ENCODE measurements at regions not wholly inside any gene's neighbourhood (a gene's known extent, or its start where the extent isn't known, plus 50 kb on each side); places are given as distances from the start of the nearest gene placed in this dataset.
"Not testable (repeated sequence)": the region's sequence is repeated elsewhere in the genome, so short reads cannot be mapped to it uniquely, and the experiment has no call there.

GRCh38 chr21:13854638-13855037, 245.1 kb downstream of the POTED start:
- peaks cover 2% of the 10 kb centered on the region for H3K9me3 ChIP-seq (ENCODE audit: control insufficient read depth, low read depth, low read length)
- H4K20me1 ChIP-seq (ENCODE audit: control insufficient read depth, extremely low read depth, insufficient read depth, low read length), result no peaks in the 10 kb centered on the region
- H2AFZ ChIP-seq (ENCODE audit: control insufficient read depth, low read length), result no peak overlapping the region
- no peak for TF ChIP-seq CTCF (optimal IDR thresholded peaks at IDR 0.05 in 1 of 3, IDR thresholded peaks at IDR 0.05 in 1 of 3, conservative IDR thresholded peaks at IDR 0.05 in 1 of 3; ENCODE audit: extremely low read depth in 1 of 3, insufficient read depth in 2 of 3, low read length in 3 of 3)
- no peak for TF ChIP-seq EZH2 (IDR thresholded peaks at IDR 0.05; ENCODE audit: low read length)
- dilution Hi-C loops (cut with MboI; ENCODE audit: extremely low pct_ligation_motif_present, low sequenced_read_pairs), result no loop called here
- H3K4me1 ChIP-seq (ENCODE audit: control insufficient read depth, extremely low read depth, insufficient read depth, low read length), result no peaks in the 10 kb centered on the region
- H3K27me3 ChIP-seq (ENCODE audit: control insufficient read depth, extremely low read depth, insufficient read depth, low read length), result no peaks in the 10 kb centered on the region
- FAIRE-seq (no peak), DNase-seq (ENCODE audit: low read depth, low spot score) (no peak)
- no peaks in the 10 kb centered on the region for H3K36me3 ChIP-seq (ENCODE audit: control insufficient read depth in 2 of 2, extremely low read depth in 1 of 2, insufficient read depth in 2 of 2, low read length in 2 of 2)
- H3K4me3 ChIP-seq (ENCODE audit: control insufficient read depth in 2 of 3, extremely low read depth in 1 of 3, insufficient read depth in 2 of 3, low read depth in 1 of 3, low read length in 3 of 3), result no peak overlapping the region
- no peaks in the 10 kb centered on the region for H3K79me2 ChIP-seq (ENCODE audit: control insufficient read depth, insufficient read depth, low read length)
- H3K9me1 ChIP-seq (ENCODE audit: control insufficient read depth, extremely low read depth, insufficient read depth, low read length), result no peaks in the 10 kb centered on the region
- no peak overlapping the region for H3K27ac ChIP-seq (ENCODE audit: control insufficient read depth, insufficient read depth, low read length)
- H3K4me2 ChIP-seq (ENCODE audit: control insufficient read depth, extremely low read depth, insufficient read depth, low read depth, low read length), result no peak overlapping the region
- H3K9ac ChIP-seq (ENCODE audit: control insufficient read depth, extremely low read depth, insufficient read depth, low read length), result no peak overlapping the region

GRCh38 chr21:13850808-13851207, 241.2 kb downstream of the POTED start:
- H3K36me3 ChIP-seq (ENCODE audit: control insufficient read depth in 2 of 2, extremely low read depth in 1 of 2, insufficient read depth in 2 of 2, low read length in 2 of 2); H3K9me3 ChIP-seq (ENCODE audit: control insufficient read depth, low read depth, low read length); H3K4me2 ChIP-seq (ENCODE audit: control insufficient read depth, extremely low read depth, insufficient read depth, low read depth, low read length); H3K9ac ChIP-seq (ENCODE audit: control insufficient read depth, extremely low read depth, insufficient read depth, low read length); H4K20me1 ChIP-seq (ENCODE audit: control insufficient read depth, extremely low read depth, insufficient read depth, low read length); H3K27ac ChIP-seq (ENCODE audit: control insufficient read depth, insufficient read depth, low read length); H3K4me1 ChIP-seq (ENCODE audit: control insufficient read depth, extremely low read depth, insufficient read depth, low read length); H3K9me1 ChIP-seq (ENCODE audit: control insufficient read depth, extremely low read depth, insufficient read depth, low read length); H3K27me3 ChIP-seq (ENCODE audit: control insufficient read depth, extremely low read depth, insufficient read depth, low read length); H3K4me3 ChIP-seq (ENCODE audit: control insufficient read depth in 2 of 3, extremely low read depth in 1 of 3, insufficient read depth in 2 of 3, low read depth in 1 of 3, low read length in 3 of 3); dilution Hi-C loops (cut with MboI; ENCODE audit: extremely low pct_ligation_motif_present, low sequenced_read_pairs); H3K79me2 ChIP-seq (ENCODE audit: control insufficient read depth, insufficient read depth, low read length); FAIRE-seq; H2AFZ ChIP-seq (ENCODE audit: control insufficient read depth, low read length); DNase-seq (ENCODE audit: low read depth, low spot score): not testable (repeated sequence)

GRCh38 chr21:13849489-13849888, 239.9 kb downstream of the POTED start:
- H3K27me3 ChIP-seq (ENCODE audit: control insufficient read depth, extremely low read depth, insufficient read depth, low read length); H4K20me1 ChIP-seq (ENCODE audit: control insufficient read depth, extremely low read depth, insufficient read depth, low read length); FAIRE-seq; H3K9me3 ChIP-seq (ENCODE audit: control insufficient read depth, low read depth, low read length); H3K9ac ChIP-seq (ENCODE audit: control insufficient read depth, extremely low read depth, insufficient read depth, low read length); H3K79me2 ChIP-seq (ENCODE audit: control insufficient read depth, insufficient read depth, low read length); H3K4me1 ChIP-seq (ENCODE audit: control insufficient read depth, extremely low read depth, insufficient read depth, low read length); H3K4me2 ChIP-seq (ENCODE audit: control insufficient read depth, extremely low read depth, insufficient read depth, low read depth, low read length); DNase-seq (ENCODE audit: low read depth, low spot score); H2AFZ ChIP-seq (ENCODE audit: control insufficient read depth, low read length); H3K36me3 ChIP-seq (ENCODE audit: control insufficient read depth in 2 of 2, extremely low read depth in 1 of 2, insufficient read depth in 2 of 2, low read length in 2 of 2); H3K27ac ChIP-seq (ENCODE audit: control insufficient read depth, insufficient read depth, low read length); dilution Hi-C loops (cut with MboI; ENCODE audit: extremely low pct_ligation_motif_present, low sequenced_read_pairs); H3K4me3 ChIP-seq (ENCODE audit: control insufficient read depth in 2 of 3, extremely low read depth in 1 of 3, insufficient read depth in 2 of 3, low read depth in 1 of 3, low read length in 3 of 3); H3K9me1 ChIP-seq (ENCODE audit: control insufficient read depth, extremely low read depth, insufficient read depth, low read length): not testable (repeated sequence)

GRCh38 chr21:13846718-13847117, 237.1 kb downstream of the POTED start:
- H3K27ac ChIP-seq (ENCODE audit: control insufficient read depth, insufficient read depth, low read length); H3K9me1 ChIP-seq (ENCODE audit: control insufficient read depth, extremely low read depth, insufficient read depth, low read length); H4K20me1 ChIP-seq (ENCODE audit: control insufficient read depth, extremely low read depth, insufficient read depth, low read length); H3K79me2 ChIP-seq (ENCODE audit: control insufficient read depth, insufficient read depth, low read length); H3K9me3 ChIP-seq (ENCODE audit: control insufficient read depth, low read depth, low read length); H3K4me2 ChIP-seq (ENCODE audit: control insufficient read depth, extremely low read depth, insufficient read depth, low read depth, low read length); H3K4me1 ChIP-seq (ENCODE audit: control insufficient read depth, extremely low read depth, insufficient read depth, low read length); FAIRE-seq; H3K27me3 ChIP-seq (ENCODE audit: control insufficient read depth, extremely low read depth, insufficient read depth, low read length); DNase-seq (ENCODE audit: low read depth, low spot score); dilution Hi-C loops (cut with MboI; ENCODE audit: extremely low pct_ligation_motif_present, low sequenced_read_pairs); H3K4me3 ChIP-seq (ENCODE audit: control insufficient read depth in 2 of 3, extremely low read depth in 1 of 3, insufficient read depth in 2 of 3, low read depth in 1 of 3, low read length in 3 of 3); H2AFZ ChIP-seq (ENCODE audit: control insufficient read depth, low read length); H3K36me3 ChIP-seq (ENCODE audit: control insufficient read depth in 2 of 2, extremely low read depth in 1 of 2, insufficient read depth in 2 of 2, low read length in 2 of 2); H3K9ac ChIP-seq (ENCODE audit: control insufficient read depth, extremely low read depth, insufficient read depth, low read length): not testable (repeated sequence)

Measured in keratinocyte (primary cell).